ENCODE measurements at regions not wholly inside any gene's neighbourhood (a gene's known extent, or its start where the extent isn't known, plus 50 kb on each side); places are given as distances from the start of the nearest gene placed in this dataset.

- Histone ChIP-seq H3K27me3 (peaks cover 0 to 10% of the 10 kb centered on the region in 2 donors), H3K4me1 (no peaks in the 10 kb centered on the region), H3K4me3 (no peak overlapping the region), H3K36me3 (no peaks in the 10 kb centered on the region), H3K9me3 (peaks cover 7 to 13% of the 10 kb centered on the region in 2 donors), H3K27ac (no peak overlapping the region)
- intact Hi-C loops (cut with DNase I; ENCODE audit: low total_unique reads): no loop called here
- DNase-seq (ENCODE audit: low spot score in 2 of 2): no peak
- TF ChIP-seq POLR2A (IDR thresholded peaks at IDR 0.05) (no peak), POLR2AphosphoS5 (IDR thresholded peaks at IDR 0.05) (no peak), CTCF (IDR thresholded peaks at IDR 0.05) (no peak)
Measured at GRCh38 chr2:82985572-82986197, 1473.4 kb downstream of the SUCLG1 start.

- H3K27me3 ChIP-seq: no peaks in the 10 kb centered on the region
- no peak for DNase-seq (ENCODE audit: low spot score in 2 of 2)
- peaks cover under 1 to 4% of the 10 kb centered on the region in 2 donors for H3K9me3 ChIP-seq
- intact Hi-C loops (cut with DNase I; ENCODE audit: low total_unique reads): no loop called here
- TF ChIP-seq POLR2AphosphoS5 (IDR thresholded peaks at IDR 0.05) (no peak), CTCF (IDR thresholded peaks at IDR 0.05) (no peak), POLR2A (IDR thresholded peaks at IDR 0.05) (no peak)
- no peaks in the 10 kb centered on the region for H3K4me1 ChIP-seq
- no peak overlapping the region for H3K4me3 ChIP-seq
- no peak overlapping the region for H3K27ac ChIP-seq
- H3K36me3 ChIP-seq: no peaks in the 10 kb centered on the region
Measured at GRCh38 chr2:82968358-82968757, 1490.7 kb downstream of the SUCLG1 start.

GRCh38 chr2:82964341-82964740 is 1494.7 kb downstream of the SUCLG1 start:
- no peak overlapping the region for H3K27ac ChIP-seq
- H3K27me3 ChIP-seq: no peaks in the 10 kb centered on the region
- H3K4me1 ChIP-seq: no peaks in the 10 kb centered on the region
- intact Hi-C loops (cut with DNase I; ENCODE audit: low total_unique reads): no loop called here
- DNase-seq (ENCODE audit: low spot score in 2 of 2): no peak
- H3K4me3 ChIP-seq: no peak overlapping the region
- H3K9me3 ChIP-seq: peaks cover 3 to 4% of the 10 kb centered on the region in 2 donors
- no peak for TF ChIP-seq POLR2A (IDR thresholded peaks at IDR 0.05)
- no peak for TF ChIP-seq CTCF (IDR thresholded peaks at IDR 0.05)
- no peak for TF ChIP-seq POLR2AphosphoS5 (IDR thresholded peaks at IDR 0.05)
- H3K36me3 ChIP-seq: no peaks in the 10 kb centered on the region

GRCh38 chr2:82959727-82960126 is 1499.4 kb downstream of the SUCLG1 start:
- TF ChIP-seq POLR2AphosphoS5 (IDR thresholded peaks at IDR 0.05) (no peak), CTCF (IDR thresholded peaks at IDR 0.05) (no peak), POLR2A (IDR thresholded peaks at IDR 0.05) (no peak)
- Histone ChIP-seq H3K4me1 (no peaks in the 10 kb centered on the region), H3K9me3 (peaks cover 3 to 4% of the 10 kb centered on the region in 2 donors), H3K27ac (no peak overlapping the region), H3K4me3 (no peak overlapping the region), H3K36me3 (no peaks in the 10 kb centered on the region), H3K27me3 (no peaks in the 10 kb centered on the region)
- no peak for DNase-seq (ENCODE audit: low spot score in 2 of 2)
- intact Hi-C loops (cut with DNase I; ENCODE audit: low total_unique reads): no loop called here

GRCh38 chr2:82954868-82955267 is 1504.2 kb downstream of the SUCLG1 start:
- TF ChIP-seq POLR2A (IDR thresholded peaks at IDR 0.05) (no peak), POLR2AphosphoS5 (IDR thresholded peaks at IDR 0.05) (no peak), CTCF (IDR thresholded peaks at IDR 0.05) (no peak)
- H3K4me3 ChIP-seq: no peak overlapping the region
- intact Hi-C loops (cut with DNase I; ENCODE audit: low total_unique reads): no loop called here
- no peaks in the 10 kb centered on the region for H3K4me1 ChIP-seq
- DNase-seq (ENCODE audit: low spot score in 2 of 2): no peak
- no peaks in the 10 kb centered on the region for H3K36me3 ChIP-seq
- no peaks in the 10 kb centered on the region for H3K27me3 ChIP-seq
- H3K27ac ChIP-seq: no peak overlapping the region
- no peaks in the 10 kb centered on the region for H3K9me3 ChIP-seq

All from breast epithelium (tissue), 4 donors.